ENCODE measurements at regions not wholly inside any gene's neighbourhood (a gene's known extent, or its start where the extent isn't known, plus 50 kb on each side); places are given as distances from the start of the nearest gene placed in this dataset.

GRCh38 chr21:31399591-31399990, 55.5 kb upstream of the TIAM1 start:
- no peak overlapping the region for H3K27ac ChIP-seq
- no peak for TF ChIP-seq CTCF (conservative IDR thresholded peaks at IDR 0.05)
- no peak for TF ChIP-seq ZFX (IDR thresholded peaks at IDR 0.05)

- no peak overlapping the region for H3K27ac ChIP-seq
- no peak for TF ChIP-seq ZFX (IDR thresholded peaks at IDR 0.05)
- TF ChIP-seq CTCF (conservative IDR thresholded peaks at IDR 0.05), result no peak
Measured at GRCh38 chr21:31398574-31398973, 54.5 kb upstream of the TIAM1 start.

DNA sequence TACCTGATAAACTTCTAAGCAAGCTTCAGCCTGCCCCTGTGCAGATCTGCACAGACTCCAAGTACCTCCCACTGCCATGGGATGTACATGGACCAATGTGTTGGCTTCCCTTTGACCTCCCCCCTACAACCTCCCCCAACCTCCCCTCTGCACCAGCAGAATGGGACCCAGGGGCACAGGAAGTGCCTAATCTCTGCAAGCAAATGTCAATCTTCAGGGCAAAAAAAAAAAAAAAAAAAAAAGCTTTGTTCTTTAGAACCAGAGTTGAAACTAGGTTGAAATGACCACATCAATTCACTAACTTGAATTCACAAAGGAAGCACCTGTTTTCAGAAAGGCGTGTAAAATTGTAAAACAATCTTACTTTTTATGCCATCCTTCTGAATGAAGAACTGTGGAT, 53.9 kb upstream of the TIAM1 start:
- TF ChIP-seq ZFX (IDR thresholded peaks at IDR 0.05), result no peak
- no peak for TF ChIP-seq CTCF (conservative IDR thresholded peaks at IDR 0.05)
- no peak overlapping the region for H3K27ac ChIP-seq

DNA sequence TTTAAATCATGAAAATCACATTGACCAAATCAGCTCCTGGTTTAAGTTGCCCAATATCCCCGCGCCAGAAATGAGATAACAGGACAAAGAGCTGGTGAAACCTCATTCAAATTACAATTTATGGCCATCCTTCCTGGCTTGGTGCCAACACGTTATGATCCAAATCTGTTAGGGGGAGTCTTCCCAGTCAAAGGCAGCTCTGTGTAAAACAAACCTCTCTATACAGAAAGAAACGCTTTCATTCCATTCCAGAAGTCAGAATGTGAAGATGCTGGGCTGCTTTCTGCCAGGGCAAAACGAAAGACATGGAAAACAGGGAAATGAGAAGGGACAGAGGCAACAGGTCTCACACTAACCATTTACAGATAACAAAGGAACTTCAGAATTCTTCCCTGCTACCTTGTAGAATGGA, 53.5 kb upstream of the TIAM1 start:
- TF ChIP-seq ZFX (IDR thresholded peaks at IDR 0.05), result no peak
- TF ChIP-seq CTCF (conservative IDR thresholded peaks at IDR 0.05), result no peak
- no peak overlapping the region for H3K27ac ChIP-seq

DNA sequence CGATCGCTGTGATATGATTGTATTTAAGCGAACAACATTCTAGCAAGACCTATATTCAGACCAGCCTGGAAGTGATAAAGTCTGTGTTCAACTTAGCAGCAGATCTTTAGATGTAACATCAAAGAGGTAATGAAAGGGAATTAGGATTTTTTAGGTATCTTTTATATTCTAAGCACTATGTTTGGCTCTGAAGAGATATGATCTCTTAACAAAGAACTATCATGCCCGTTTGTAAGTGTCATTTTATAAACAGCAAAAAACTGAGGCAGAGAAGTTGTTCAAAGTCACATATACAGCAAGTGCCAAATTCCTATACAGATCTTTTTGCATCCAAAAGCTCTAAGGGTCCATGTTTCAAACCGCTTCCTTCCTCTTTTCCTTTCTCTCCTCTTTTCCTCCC, 53.0 kb upstream of the TIAM1 start:
- no peak for TF ChIP-seq CTCF (conservative IDR thresholded peaks at IDR 0.05)
- TF ChIP-seq ZFX (IDR thresholded peaks at IDR 0.05), result no peak
- H3K27ac ChIP-seq, result no peak overlapping the region

DNA sequence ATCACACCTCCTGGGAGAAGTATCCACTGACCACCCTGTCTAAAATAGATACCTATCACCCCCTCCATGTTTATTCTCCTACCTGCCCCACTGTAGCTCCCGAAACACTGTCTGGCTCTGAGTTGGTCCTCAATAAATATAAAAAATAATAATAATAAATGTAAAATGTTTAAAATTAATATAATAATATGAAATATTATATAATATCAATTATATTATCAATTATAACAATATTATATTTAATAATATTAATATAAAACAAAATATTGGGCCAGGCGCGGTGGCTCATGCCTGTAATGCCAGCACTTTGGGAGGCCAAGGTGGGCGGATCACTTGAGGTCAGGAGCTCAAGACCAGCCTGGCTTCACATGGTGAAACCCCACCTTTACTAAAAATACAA, 52.3 kb upstream of the TIAM1 start:
- TF ChIP-seq CTCF (conservative IDR thresholded peaks at IDR 0.05) (no peak), ZFX (IDR thresholded peaks at IDR 0.05) (no peak)
- H3K27ac ChIP-seq, result no peak overlapping the region

DNA sequence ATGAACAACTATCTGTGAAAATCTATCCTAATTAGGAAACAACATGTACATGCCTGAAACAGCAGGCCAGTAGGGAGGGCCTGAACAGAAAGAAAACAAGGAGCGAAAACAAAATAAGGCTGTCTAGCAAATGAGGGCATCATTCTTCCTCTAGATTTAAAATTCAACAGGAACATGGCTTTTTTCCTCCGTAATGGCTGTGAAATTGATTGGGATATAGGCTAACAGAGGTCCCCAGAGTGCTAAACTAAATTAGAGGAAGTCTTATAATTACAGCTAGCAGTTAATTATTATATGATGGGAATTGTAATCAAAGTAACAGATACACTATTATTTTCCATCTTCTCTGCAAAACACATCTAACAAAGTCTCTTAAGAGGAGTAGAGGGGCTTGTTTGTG, 51.7 kb upstream of the TIAM1 start:
- H3K27ac ChIP-seq, result no peak overlapping the region
- TF ChIP-seq ZFX (IDR thresholded peaks at IDR 0.05) (no peak), CTCF (conservative IDR thresholded peaks at IDR 0.05) (no peak)

Data from C4-2B (cell line).